GM21423 (cell line): ENCODE measurements at regions not wholly inside any gene's neighbourhood (a gene's known extent, or its start where the extent isn't known, plus 50 kb on each side); places are given as distances from the start of the nearest gene placed in this dataset.

ENCODE experiments used
- ATAC-seq: cut with Tn5 transposase; IDR thresholded peaks from one replicate; pipeline ENCODE4 v1.9.1; 2021; ENCODE audit warnings: mild to moderate bottlenecking, moderate library complexity; ENCODE audit not compliant: unreplicated experiment

DNA sequence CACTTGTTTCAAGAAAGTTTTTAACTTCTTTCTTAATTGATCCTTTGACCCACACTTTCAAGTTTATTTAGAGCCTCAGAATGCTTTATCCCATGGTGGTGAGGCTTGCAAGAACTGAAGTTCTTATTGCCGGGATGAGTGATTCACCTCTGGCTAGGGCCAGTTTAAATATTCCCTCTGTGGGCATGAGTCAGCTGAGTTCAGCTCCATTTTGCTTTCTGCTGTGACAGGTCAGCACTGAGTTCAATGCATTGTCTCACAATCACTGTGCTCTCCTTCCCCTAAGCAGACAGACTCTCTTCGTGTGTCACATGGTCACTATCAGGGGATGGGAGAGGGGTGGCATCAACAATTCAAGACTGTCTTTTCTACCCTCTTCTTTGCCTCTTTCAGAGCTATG, 514.6 kb upstream of the FBXO33 start:
- no peak for ATAC-seq

DNA sequence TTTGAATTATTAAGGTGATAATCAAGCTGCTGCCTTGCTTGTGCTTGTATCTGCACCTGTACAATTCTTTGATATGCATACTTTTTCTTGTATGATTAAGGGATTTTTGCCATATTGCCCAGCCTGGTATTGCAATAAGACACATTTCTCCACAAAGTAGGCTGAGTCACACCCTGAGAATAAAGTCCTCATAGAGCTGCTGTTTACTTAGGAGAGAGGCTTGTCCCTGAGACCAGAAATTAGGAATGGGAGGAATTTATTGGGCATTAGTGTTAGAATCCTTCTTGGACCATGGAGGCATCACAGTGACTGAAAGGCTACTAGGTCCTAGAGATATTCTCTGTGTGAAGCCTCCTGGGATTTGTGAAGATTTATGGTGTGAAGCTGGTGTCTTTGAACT, 506.8 kb upstream of the FBXO33 start:
- no peak for ATAC-seq

DNA sequence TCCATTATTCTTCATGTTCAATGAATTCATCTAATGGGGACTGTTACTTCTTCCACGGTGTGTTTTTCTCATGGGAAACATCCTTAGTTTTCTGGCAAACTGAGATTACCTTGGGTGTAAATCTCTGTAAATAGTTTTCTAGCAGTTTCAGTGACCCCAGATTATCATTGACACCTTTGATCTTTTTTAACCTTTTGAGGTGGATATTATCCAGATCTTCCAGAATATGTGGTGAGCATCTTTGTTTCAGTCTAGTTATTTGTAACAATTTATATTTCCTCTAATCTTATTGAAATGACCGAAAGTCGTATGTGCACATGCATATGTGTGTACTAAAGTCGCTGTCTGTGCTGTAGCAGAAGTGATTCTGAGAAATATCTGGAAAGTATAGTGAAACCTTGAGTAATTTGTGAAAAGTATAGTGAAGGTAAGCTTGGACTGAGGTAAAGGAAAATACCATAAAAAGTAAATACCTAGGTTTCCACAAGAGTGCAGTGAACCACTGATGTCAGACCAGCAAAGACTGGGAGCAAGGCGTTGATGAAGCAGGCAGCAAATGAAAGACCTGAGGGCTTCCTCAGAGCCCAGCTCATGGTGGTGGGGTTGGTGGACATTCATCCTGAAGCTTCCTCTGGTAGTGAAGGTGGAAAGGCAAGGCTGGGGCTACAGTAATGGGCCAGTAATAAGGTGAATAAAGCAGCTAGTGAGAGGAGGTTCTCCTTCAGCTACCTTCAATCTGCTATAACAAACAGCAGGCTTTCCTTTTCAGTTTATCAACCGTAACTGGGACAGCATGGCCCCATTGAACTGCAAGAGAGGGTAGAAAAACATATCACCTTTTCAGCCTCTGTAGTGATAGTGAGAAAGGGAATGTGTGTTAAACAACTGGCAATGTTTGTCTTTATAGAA, 480.2 kb upstream of the FBXO33 start:
- peak; percentile 80 for ATAC-seq

- ATAC-seq, result no peak
Measured at GRCh38 chr14:39897657-39898056, 465.4 kb upstream of the FBXO33 start.

DNA sequence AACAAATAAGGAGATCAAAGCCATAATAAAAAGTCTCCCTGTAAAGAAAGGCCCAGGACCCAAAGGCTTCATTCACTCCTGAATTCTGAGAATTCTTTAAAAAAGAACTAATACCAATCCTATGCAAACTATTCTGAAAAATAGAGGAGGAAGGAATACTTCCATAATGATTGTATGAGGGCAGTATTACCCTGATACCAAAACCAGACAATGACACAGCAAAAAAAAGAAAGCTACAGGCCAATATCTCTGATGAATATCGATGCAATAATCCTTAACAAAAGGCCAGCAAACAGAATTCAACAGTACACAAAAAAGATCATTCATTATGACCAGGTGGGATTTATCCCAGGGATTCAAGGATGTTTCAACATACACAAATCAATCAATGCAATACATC, 457.8 kb upstream of the FBXO33 start:
- ATAC-seq, result no peak

- ATAC-seq, result no peak
Measured at GRCh38 chr14:39884091-39884490, 451.9 kb upstream of the FBXO33 start.

GRCh38 chr14:39880965-39881364, 448.7 kb upstream of the FBXO33 start:
- no peak for ATAC-seq

GRCh38 chr14:39880106-39880695, 448.0 kb upstream of the FBXO33 start:
- ATAC-seq, result no peak

- ATAC-seq, result no peak
Measured at GRCh38 chr14:39877577-39878190, 445.5 kb upstream of the FBXO33 start.

- ATAC-seq, result no peak
Measured at GRCh38 chr14:39876916-39877315, 444.7 kb upstream of the FBXO33 start.

DNA sequence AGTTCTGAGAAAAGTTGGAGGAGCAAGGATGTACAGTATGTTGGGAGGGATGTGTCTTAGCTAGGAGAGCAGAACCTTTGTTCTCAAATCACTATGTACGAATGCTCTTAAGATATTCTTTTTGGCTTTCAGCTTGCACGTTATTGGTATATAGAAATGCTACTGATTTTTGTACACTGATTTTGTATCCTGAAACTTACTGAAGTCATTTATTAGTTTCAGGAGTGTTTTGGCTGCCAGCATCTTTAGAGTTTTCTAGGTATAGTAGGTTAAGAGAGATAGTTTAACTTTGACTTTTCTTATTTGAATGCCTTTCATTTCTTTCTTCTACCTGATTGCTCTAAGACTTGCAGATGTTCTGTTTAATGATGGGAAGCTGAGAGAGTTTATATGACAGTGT, 442.8 kb upstream of the FBXO33 start:
- no peak for ATAC-seq

DNA sequence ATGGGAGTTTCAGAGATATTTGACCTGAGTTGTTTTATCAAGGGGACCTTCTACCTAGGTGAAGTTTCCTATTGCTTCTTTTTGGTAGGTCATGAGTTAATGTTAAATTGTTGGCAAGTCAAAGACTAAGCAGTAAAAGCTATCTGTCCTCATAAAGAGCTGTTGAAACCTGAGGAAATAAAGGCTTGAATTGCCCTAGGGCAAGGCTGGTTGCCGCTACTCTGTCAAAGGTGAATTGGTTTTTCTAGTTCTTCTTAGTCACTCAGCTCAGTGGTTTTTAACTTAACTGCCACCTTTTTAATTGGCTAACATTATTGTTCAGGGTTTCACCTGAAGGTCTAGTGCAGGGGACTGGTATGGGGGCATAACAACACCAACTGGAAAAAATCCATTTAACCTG, 441.6 kb upstream of the FBXO33 start:
- ATAC-seq, result no peak

DNA sequence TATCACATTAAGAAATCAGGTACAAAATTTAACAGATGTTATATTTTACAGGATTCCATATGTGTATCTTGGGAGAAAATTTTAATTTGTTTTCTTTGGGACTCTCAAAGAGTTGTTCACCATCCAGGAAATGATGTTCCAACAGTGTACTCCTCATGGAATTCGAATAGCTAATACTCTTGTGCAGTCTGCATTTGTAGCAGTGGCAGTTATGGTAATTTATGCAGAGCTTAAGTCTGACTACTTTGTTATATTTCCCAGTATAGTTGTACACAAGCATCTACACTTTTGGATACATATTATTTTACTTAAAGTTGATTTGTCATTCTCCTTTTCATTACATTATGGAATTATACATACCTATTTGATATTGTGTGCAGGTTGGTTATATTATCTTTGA, 436.7 kb upstream of the FBXO33 start:
- no peak for ATAC-seq

DNA sequence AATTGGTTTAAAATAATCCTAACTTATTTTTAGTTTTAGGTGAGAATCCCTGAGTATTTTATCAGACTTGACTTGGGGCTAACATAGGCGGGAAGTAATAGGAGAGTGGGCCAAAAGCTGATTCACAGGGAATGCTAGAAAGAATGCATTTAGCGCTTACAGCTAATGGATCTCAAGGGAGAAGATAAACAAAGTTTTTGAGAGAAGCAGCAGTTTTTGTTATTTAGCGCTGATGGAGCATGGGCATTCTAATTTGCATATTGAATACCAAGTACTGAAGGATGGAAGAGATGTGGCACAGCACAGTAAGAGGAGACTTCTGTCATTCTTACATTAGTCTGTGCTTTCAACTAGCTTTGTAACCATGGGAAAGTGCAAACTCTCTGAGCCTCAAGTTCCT, 436.0 kb upstream of the FBXO33 start:
- ATAC-seq, result no peak

DNA sequence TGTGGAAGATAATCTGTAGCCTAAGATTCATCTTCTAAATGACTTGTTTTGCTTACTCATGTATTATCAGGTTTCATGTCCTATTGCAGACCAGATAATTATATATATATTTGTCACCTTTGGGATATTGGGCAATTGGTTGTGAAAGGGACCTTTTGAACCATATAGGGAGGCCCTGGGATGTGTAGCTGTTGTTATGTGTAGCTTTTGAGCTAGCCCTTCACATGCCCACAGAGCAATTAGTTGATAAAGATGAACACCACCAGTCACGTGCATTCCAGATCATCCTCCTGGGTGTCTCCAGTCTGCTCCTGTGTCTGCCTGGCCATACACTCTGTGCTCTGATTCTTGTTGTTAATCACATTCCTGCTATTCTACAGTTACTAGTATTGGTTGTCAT, 431.2 kb upstream of the FBXO33 start:
- ATAC-seq, result no peak

GRCh38 chr14:39861696-39862095, 429.5 kb upstream of the FBXO33 start:
- ATAC-seq, result no peak

DNA sequence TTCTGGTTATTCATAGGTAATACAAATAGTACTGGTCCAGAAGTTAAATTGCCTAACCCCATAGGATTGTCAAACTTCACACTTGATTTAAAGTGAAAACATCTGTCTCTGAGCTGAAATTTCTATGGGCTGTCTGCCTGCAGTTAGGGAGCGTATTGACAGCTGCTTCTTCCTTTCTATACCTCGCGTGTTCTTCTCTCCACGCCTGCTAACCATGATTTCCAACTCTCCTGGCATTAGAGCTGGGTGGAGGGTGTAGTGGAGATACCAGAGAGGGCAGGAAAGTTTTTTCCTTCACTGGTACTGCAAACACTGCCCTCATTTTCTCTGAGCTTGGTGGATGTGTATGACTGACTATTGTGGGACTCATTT, 429.0 kb upstream of the FBXO33 start:
- ATAC-seq, result no peak

DNA sequence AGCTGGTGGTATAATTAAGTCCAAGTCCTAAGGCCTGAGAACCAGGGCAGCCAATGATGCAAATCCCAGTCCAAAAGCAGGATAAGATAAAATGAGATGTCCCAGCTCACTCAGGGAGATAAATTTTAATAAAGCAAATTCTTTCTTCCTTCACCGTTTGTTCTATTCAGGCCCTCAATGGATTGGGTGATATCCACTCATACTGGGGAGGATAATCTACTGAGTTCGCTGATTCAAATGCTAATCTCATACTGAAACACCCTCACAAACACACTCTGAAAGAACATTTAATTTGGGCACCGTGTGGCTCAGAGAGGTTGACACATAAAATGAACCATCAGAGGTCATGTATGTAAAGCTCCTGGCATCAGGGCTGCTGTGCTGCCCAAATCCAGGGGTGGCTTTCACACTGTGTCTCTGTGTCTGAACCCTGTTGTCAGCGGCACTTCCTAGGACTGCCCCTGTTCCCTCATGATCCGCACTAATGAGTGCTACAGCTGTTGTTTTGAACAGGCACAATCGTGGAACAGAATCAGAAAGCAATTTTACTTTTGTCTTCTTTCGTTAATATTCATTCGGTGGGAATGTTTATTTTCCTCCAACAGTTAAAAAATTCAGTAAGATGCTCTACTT, 428.5 kb upstream of the FBXO33 start:
- ATAC-seq, result no peak

GRCh38 chr14:39859314-39859713, 427.1 kb upstream of the FBXO33 start:
- no peak for ATAC-seq

DNA sequence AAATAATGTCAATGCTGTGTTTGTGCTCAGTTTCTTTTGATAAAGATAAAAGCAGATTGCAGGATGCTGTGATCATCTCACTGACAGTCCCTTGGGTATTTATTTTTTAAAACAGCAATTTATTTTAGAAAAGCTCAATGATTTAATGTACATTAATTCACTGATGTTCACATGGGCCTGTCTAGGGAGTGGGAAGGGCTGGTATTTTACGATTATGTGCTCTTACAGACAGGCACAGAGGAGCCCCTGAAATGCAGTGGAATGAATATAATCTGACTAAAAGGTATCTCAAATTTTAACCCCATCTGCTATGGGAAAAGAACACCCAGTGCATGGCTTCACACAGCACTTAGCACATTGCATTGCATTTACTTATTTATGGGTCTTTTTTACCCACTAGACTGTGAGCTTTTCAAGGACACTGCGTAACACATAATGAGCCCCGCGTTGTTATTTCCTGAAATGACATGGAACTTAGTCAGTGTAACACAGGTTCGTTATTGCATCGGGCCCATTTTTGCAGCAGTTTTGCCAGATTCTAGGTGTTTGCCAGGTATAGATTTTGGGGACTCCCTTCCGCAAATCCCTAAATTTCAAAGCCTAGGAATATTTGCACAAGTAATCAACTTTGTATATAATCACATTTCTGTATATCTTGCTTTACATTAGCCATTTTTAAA, 425.3 kb upstream of the FBXO33 start:
- no peak for ATAC-seq

DNA sequence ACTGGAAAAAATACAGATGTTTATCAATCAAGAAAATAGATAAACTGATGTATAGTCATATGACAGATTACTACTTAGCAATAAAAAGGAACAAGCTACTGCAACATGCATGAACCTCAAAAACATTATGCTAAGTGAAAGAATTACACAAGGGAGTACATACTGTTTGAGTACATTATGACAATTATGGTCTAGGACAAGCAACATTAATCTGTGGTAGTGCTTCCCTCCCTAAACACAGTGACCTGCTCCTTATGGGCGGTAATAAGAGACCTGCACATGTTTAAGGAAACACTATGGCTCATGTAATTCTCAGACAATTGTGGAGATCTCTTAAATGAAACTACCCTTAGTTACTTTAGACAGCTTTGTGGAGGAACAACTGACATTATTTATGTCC, 421.2 kb upstream of the FBXO33 start:
- no peak for ATAC-seq
